Transverse colon (tissue), 4 donors: ENCODE measurements at regions not wholly inside any gene's neighbourhood (a gene's known extent, or its start where the extent isn't known, plus 50 kb on each side); places are given as distances from the start of the nearest gene placed in this dataset.

Source experiments
- DNase-seq: peaks from one replicate; pipeline ENCODE4 v3.0.0-alpha.2; 2019
- H3K27ac ChIP-seq, 4 donors: fragments of 200-600 bp; sonication (generic); 2 replicates each; pipeline ENCODE4 v1.5.1; 2016 to 2018; ENCODE audit warnings: inconsistent platforms in 4 of 4
- H3K27me3 ChIP-seq: fragments of 200-600 bp; sonication (generic); 2 replicates; pipeline ENCODE4 v1.5.1; 2017; ENCODE audit warnings: inconsistent platforms
- H3K36me3 ChIP-seq, 4 donors: fragments of 200-600 bp; sonication (generic); 2 replicates each; pipeline ENCODE4 v1.5.1; 2017 to 2019; ENCODE audit warnings: inconsistent platforms in 4 of 4
- H3K4me1 ChIP-seq, 4 donors: fragments of 200-600 bp; sonication (generic); 2 replicates each; pipeline ENCODE4 v1.5.1; 2017 to 2020; ENCODE audit warnings: inconsistent platforms in 4 of 4
- H3K4me3 ChIP-seq, 4 donors: fragments of 200-600 bp; sonication (generic); 1 replicate in 1 of 4; 2 replicates in 3 of 4; pipeline versions ENCODE4 v1.5.1 to v1.6.1; 2017 to 2019; ENCODE audit warnings: inconsistent platforms in 4 of 4
- H3K9me3 ChIP-seq, 2 donors: fragments of 200-600 bp; sonication (generic); 2 replicates each; pipeline ENCODE4 v1.5.1; 2017 to 2019; ENCODE audit warnings: inconsistent platforms in 2 of 2
- EP300 ChIP-seq: sonication (generic); formaldehyde crosslinking; IDR thresholded peaks from one replicate; pipeline ENCODE4 v1.6.1; 2017; ENCODE audit warnings: antibody characterized with exemption, low read depth
- POLR2A ChIP-seq: fragments of 450-650 bp; IDR thresholded peaks from one replicate; pipeline ENCODE4 v1.6.1; 2016; ENCODE audit warnings: antibody characterized with exemption, mild to moderate bottlenecking, moderate library complexity
- POLR2AphosphoS5 ChIP-seq, 3 donors: sonication (generic); formaldehyde crosslinking; IDR thresholded peaks; one replicate each; pipeline ENCODE4 v1.6.1; 2016; ENCODE audit warnings: antibody characterized with exemption in 3 of 3
- WGBS, 2 donors: methylation state at CpG; one replicate each; pipeline ENCODE4 v1.1.5; 2018; ENCODE audit warnings: low coverage in 1 of 2; 5-methylcytosine and 5-hydroxymethylcytosine counted together
- in situ Hi-C, 4 donors: fragments of 200-750 bp; cut with MboI; loops; one replicate each; pipeline versions ENCODE4 v1.15.0 to v1.15.1; 2017; ENCODE audit warnings: low sequenced_read_pairs in 3 of 4, low pct_ligation_motif_present in 1 of 4, low pct_unique_long_range_greater_than_20kb in 1 of 4
- intact Hi-C: fragments of 100-400 bp; cut with DNase I; formaldehyde crosslinking; loops from one replicate; pipeline ENCODE4 v1.15.1; 2023; ENCODE audit warnings: low total_unique reads
- TF ChIP-seq, protein P1 (sequence below), 5 experiments: fragments of 200-600 bp in 3 of 5; fragments of 450-650 bp in 2 of 5; sonication (generic) in 3 of 5; IDR thresholded peaks; 1 replicate in 2 of 5; 2 replicates in 3 of 5; pipeline ENCODE4 v1.5.1; 2016 to 2017; ENCODE audit warnings: antibody characterized with exemption in 5 of 5, inconsistent platforms in 3 of 5, mild to moderate bottlenecking in 2 of 5, moderate library complexity in 1 of 5

DNA sequence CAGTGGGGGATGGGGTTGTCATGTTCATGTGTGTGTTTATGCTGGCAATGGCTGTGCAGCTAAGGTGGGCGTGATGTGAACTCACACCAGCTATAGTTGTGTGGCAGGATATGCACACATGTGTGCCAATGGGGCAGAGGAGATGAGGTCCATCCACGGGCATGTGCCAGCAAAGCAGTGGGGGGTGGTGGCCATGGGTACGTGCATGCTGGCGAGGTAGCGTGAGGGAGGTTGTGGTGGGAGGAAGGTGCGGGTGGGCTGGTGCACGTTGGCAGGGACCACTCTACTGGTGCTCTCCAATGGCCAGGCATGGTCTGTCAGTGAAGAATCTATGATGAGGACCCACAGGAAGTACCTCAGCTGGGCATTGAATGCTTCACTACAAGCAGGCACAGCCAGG lies 567.5 kb upstream of the SORCS1 start:
- peaks cover 13% of the 10 kb centered on the region in 2 donors for H3K9me3 ChIP-seq
- DNase-seq: no peak
- intact Hi-C loops: no loop called here
- peaks cover 0 to 27% (median 11%) of the 10 kb centered on the region in 4 donors for H3K4me1 ChIP-seq
- H3K4me3 ChIP-seq: no peak overlapping the region
- H3K27me3 ChIP-seq: no peaks in the 10 kb centered on the region
- H3K36me3 ChIP-seq: no peaks in the 10 kb centered on the region
- no peak overlapping the region for H3K27ac ChIP-seq
- WGBS, 2 donors: 91% methylated on average over 7 of the region's 7 CpGs; no CpG with 5 or more reads in 1 of the 2 donors
- TF ChIP-seq POLR2AphosphoS5 (IDR thresholded peaks at IDR 0.05) (no peak), EP300 (no peak), POLR2A (no peak)
- TF ChIP-seq, protein P1, sequence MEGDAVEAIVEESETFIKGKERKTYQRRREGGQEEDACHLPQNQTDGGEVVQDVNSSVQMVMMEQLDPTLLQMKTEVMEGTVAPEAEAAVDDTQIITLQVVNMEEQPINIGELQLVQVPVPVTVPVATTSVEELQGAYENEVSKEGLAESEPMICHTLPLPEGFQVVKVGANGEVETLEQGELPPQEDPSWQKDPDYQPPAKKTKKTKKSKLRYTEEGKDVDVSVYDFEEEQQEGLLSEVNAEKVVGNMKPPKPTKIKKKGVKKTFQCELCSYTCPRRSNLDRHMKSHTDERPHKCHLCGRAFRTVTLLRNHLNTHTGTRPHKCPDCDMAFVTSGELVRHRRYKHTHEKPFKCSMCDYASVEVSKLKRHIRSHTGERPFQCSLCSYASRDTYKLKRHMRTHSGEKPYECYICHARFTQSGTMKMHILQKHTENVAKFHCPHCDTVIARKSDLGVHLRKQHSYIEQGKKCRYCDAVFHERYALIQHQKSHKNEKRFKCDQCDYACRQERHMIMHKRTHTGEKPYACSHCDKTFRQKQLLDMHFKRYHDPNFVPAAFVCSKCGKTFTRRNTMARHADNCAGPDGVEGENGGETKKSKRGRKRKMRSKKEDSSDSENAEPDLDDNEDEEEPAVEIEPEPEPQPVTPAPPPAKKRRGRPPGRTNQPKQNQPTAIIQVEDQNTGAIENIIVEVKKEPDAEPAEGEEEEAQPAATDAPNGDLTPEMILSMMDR (IDR thresholded peaks at IDR 0.05): no peak
- in situ Hi-C loops: no loop called here

- intact Hi-C loops (no loop called here), in situ Hi-C loops (no loop called here)
- peak overlapping the region; percentile 42 to 75 (median 61) for H3K27ac ChIP-seq
- H3K9me3 ChIP-seq: no peaks in the 10 kb centered on the region
- WGBS, 2 donors: 40 to 44% methylated on average over 3 to 5 of the region's 5 CpGs
- TF ChIP-seq POLR2A (no peak), POLR2AphosphoS5 (IDR thresholded peaks at IDR 0.05) (peak in 1 of 3 donors; percentile 26), EP300 (no peak)
- TF ChIP-seq, protein P1 (IDR thresholded peaks at IDR 0.05): no peak
- peaks cover 0 to 27% (median 11%) of the 10 kb centered on the region in 4 donors for H3K4me1 ChIP-seq
- H3K27me3 ChIP-seq: no peaks in the 10 kb centered on the region
- no peak for DNase-seq
- no peak overlapping the region for H3K4me3 ChIP-seq
- H3K36me3 ChIP-seq: no peaks in the 10 kb centered on the region
These were observed 564.3 kb upstream of the SORCS1 start for GRCh38 chr10:107728807-107729206.

DNA sequence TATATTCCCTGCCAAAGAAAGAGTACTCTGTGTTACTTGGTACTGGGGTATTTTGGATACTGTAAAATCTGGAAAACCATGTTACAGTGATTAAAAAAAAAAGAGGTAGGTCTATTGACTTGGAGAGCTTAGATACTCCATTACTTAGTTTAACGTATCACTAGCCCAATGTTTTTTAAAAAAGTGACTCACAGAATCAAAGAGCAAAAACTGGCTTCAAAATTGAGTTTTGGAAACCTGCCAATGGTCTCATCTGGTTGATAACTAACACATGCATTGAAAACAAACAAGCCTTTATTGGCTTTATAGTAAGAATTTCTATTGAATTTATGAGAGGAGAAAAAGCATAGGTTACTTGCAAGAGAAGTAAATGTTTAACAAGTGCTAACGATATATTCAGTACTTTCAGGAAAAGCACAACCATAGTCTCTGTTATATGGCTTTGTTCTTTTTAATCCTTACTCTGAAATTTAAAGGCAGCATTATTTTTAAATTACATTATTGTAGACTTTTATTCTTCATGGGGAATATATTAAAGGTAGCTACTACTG lies 563.3 kb upstream of the SORCS1 start:
- no peaks in the 10 kb centered on the region for H3K36me3 ChIP-seq
- in situ Hi-C loops (no loop called here), intact Hi-C loops (no loop called here)
- peak overlapping the region; percentile 42 to 75 (median 61) for H3K27ac ChIP-seq
- 19 to 29% methylated on average over 2 of the region's 2 CpGs for WGBS, 2 donors
- DNase-seq: no peak
- no peaks in the 10 kb centered on the region for H3K9me3 ChIP-seq
- H3K4me3 ChIP-seq: no peak overlapping the region
- no peak for TF ChIP-seq POLR2AphosphoS5 (IDR thresholded peaks at IDR 0.05)
- no peak for TF ChIP-seq EP300
- peaks cover 0 to 27% (median 11%) of the 10 kb centered on the region in 4 donors for H3K4me1 ChIP-seq
- no peaks in the 10 kb centered on the region for H3K27me3 ChIP-seq

GRCh38 chr10:107718864-107719263 lies 554.4 kb upstream of the SORCS1 start:
- Histone ChIP-seq H3K4me1 (no peaks in the 10 kb centered on the region), H3K27me3 (no peaks in the 10 kb centered on the region), H3K27ac (no peak overlapping the region), H3K9me3 (no peaks in the 10 kb centered on the region), H3K36me3 (no peaks in the 10 kb centered on the region), H3K4me3 (no peak overlapping the region)
- intact Hi-C loops (no loop called here), in situ Hi-C loops (no loop called here)
- WGBS, 2 donors: 85 to 92% methylated on average over 4 of the region's 4 CpGs
- no peak for DNase-seq
- TF ChIP-seq POLR2A (no peak), POLR2AphosphoS5 (IDR thresholded peaks at IDR 0.05) (no peak)
- TF ChIP-seq, protein P1 (IDR thresholded peaks at IDR 0.05): no peak

- in situ Hi-C loops (no loop called here), intact Hi-C loops (no loop called here)
- 91 to 96% methylated on average over 2 of the region's 2 CpGs for WGBS, 2 donors
These were observed 552.5 kb upstream of the SORCS1 start for GRCh38 chr10:107717046-107717445.

More at GRCh38 chr10:107717046-107717445, 552.5 kb upstream of the SORCS1 start:
- Histone ChIP-seq H3K9me3 (no peaks in the 10 kb centered on the region), H3K4me1 (no peaks in the 10 kb centered on the region), H3K4me3 (no peak overlapping the region), H3K27ac (no peak overlapping the region), H3K36me3 (no peaks in the 10 kb centered on the region), H3K27me3 (no peaks in the 10 kb centered on the region)
- no peak for TF ChIP-seq POLR2A
- no peak for DNase-seq
